GM12891 (cell line): ENCODE measurements at regions not wholly inside any gene's neighbourhood (a gene's known extent, or its start where the extent isn't known, plus 50 kb on each side); places are given as distances from the start of the nearest gene placed in this dataset.

ENCODE experiments used
- POLR2A ChIP-seq: IDR thresholded peaks from 2 replicates; pipeline ENCODE4 v1.6.1; 2011; ENCODE audit warnings: low read depth, low read length, control low read depth
- POLR2AphosphoS5 ChIP-seq: IDR thresholded peaks from 2 replicates; pipeline ENCODE4 v1.6.1; 2011; ENCODE audit warnings: low read depth, low read length, control low read depth
- TAF1 ChIP-seq: IDR thresholded peaks from 2 replicates; pipeline ENCODE4 v1.6.1; 2011; ENCODE audit warnings: low read depth, low read length, control low read depth

DNA sequence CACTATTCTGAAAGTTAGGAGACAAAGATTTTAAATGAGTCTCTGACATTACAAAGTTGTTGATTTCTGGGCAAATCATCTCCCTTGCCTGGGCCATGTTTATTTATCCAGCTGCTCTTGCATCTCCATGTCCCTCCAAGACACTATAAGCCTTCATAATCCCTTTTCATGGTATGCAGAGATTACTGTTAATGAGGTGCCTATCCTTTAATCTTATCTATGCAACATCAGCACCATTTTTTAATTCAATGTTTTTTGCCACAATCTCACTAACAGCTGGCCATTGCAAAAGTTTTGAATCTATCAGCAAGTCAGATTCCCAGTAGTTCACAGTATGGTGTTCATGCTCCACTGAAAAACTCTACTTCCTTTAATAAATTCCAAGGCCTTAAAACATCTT lies 108.5 kb upstream of the PTPRD start:
- TF ChIP-seq POLR2A, result no peak
- TF ChIP-seq POLR2AphosphoS5, result no peak
- TF ChIP-seq TAF1, result no peak
